Osteocyte (in vitro differentiated cells): ENCODE measurements at regions not wholly inside any gene's neighbourhood (a gene's known extent, or its start where the extent isn't known, plus 50 kb on each side); places are given as distances from the start of the nearest gene placed in this dataset.
"Not testable (repeated sequence)": the region's sequence is repeated elsewhere in the genome, so short reads cannot be mapped to it uniquely, and the experiment has no call there.

Experiments used
- DNase-seq: peaks from one replicate; pipeline ENCODE4 v3.0.0; 2021; ENCODE audit warnings: mixed read lengths; ENCODE audit not compliant: unreplicated experiment; ENCODE audit errors: extremely low spot score
- H3K27ac Mint-ChIP-seq: one replicate; pipeline ENCODE4 v1.8.0; 2021; ENCODE audit warnings: mild to moderate bottlenecking, mixed read lengths; ENCODE audit not compliant: unreplicated experiment
- H3K27me3 Mint-ChIP-seq: one replicate; pipeline ENCODE4 v1.8.0; 2021; ENCODE audit warnings: mixed read lengths; ENCODE audit not compliant: unreplicated experiment
- H3K36me3 Mint-ChIP-seq: one replicate; pipeline ENCODE4 v1.8.0; 2021; ENCODE audit warnings: mixed read lengths; ENCODE audit not compliant: unreplicated experiment
- H3K4me1 Mint-ChIP-seq: one replicate; pipeline ENCODE4 v1.8.0; 2021; ENCODE audit warnings: mixed read lengths; ENCODE audit not compliant: unreplicated experiment
- H3K4me3 Mint-ChIP-seq: one replicate; pipeline ENCODE4 v1.8.0; 2021; ENCODE audit warnings: mild to moderate bottlenecking, moderate library complexity, mixed read lengths; ENCODE audit not compliant: unreplicated experiment
- H3K9me3 Mint-ChIP-seq: one replicate; pipeline ENCODE4 v1.8.0; 2021; ENCODE audit warnings: mixed read lengths; ENCODE audit not compliant: unreplicated experiment
- CTCF ChIP-seq: fragments of 200-600 bp; sonication (generic); IDR thresholded peaks from 2 replicates; pipeline ENCODE4 v1.5.0; 2021; ENCODE audit warnings: antibody characterized with exemption, mild to moderate bottlenecking, moderate library complexity

- no peak for DNase-seq
- H3K4me1 Mint-ChIP-seq, result no peaks in the 10 kb centered on the region
- TF ChIP-seq CTCF, result no peak
- H3K4me3 Mint-ChIP-seq, result no peak overlapping the region
- peaks cover 3% of the 10 kb centered on the region for H3K36me3 Mint-ChIP-seq
- H3K27me3 Mint-ChIP-seq, result no peaks in the 10 kb centered on the region
- no peak overlapping the region for H3K27ac Mint-ChIP-seq
- peaks cover 14% of the 10 kb centered on the region for H3K9me3 Mint-ChIP-seq
Observed at GRCh38 chr10:52368725-52369124, 54.6 kb downstream of the DKK1 start.

GRCh38 chr10:52374207-52374606 lies 60.1 kb downstream of the DKK1 start:
- peaks cover 17% of the 10 kb centered on the region for H3K9me3 Mint-ChIP-seq
- H3K4me1 Mint-ChIP-seq, H3K36me3 Mint-ChIP-seq, H3K4me3 Mint-ChIP-seq, H3K27me3 Mint-ChIP-seq, DNase-seq, H3K27ac Mint-ChIP-seq: not testable (repeated sequence)

GRCh38 chr10:52376694-52377354 lies 62.7 kb downstream of the DKK1 start:
- Mint-ChIP-seq H3K4me1 (no peaks in the 10 kb centered on the region), H3K27me3 (no peaks in the 10 kb centered on the region)

GRCh38 chr10:52378124-52378523 lies 64.0 kb downstream of the DKK1 start:
- no peaks in the 10 kb centered on the region for H3K36me3 Mint-ChIP-seq
- DNase-seq, result no peak
- H3K4me1 Mint-ChIP-seq, result no peaks in the 10 kb centered on the region
- no peak overlapping the region for H3K27ac Mint-ChIP-seq
- peaks cover 12% of the 10 kb centered on the region for H3K9me3 Mint-ChIP-seq
- H3K4me3 Mint-ChIP-seq, result no peak overlapping the region
- no peak for TF ChIP-seq CTCF
- H3K27me3 Mint-ChIP-seq, result no peaks in the 10 kb centered on the region

More at GRCh38 chr10:52376694-52377354, 62.7 kb downstream of the DKK1 start:
- Mint-ChIP-seq H3K4me3 (no peak overlapping the region), H3K27ac (no peak overlapping the region), H3K9me3 (peaks cover 12% of the 10 kb centered on the region), H3K36me3 (no peaks in the 10 kb centered on the region)
- DNase-seq, result no peak
- no peak for TF ChIP-seq CTCF

GRCh38 chr10:52379287-52379686 lies 65.2 kb downstream of the DKK1 start:
- no peak overlapping the region for H3K4me3 Mint-ChIP-seq
- H3K9me3 Mint-ChIP-seq, result peaks cover 6% of the 10 kb centered on the region
- no peak for TF ChIP-seq CTCF
- H3K27ac Mint-ChIP-seq, result no peak overlapping the region
- H3K27me3 Mint-ChIP-seq, result no peaks in the 10 kb centered on the region
- no peaks in the 10 kb centered on the region for H3K36me3 Mint-ChIP-seq
- H3K4me1 Mint-ChIP-seq, result no peaks in the 10 kb centered on the region
- DNase-seq, result no peak
